HG02938 (cell line): ENCODE measurements at regions not wholly inside any gene's neighbourhood (a gene's known extent, or its start where the extent isn't known, plus 50 kb on each side); places are given as distances from the start of the nearest gene placed in this dataset.
"Not testable (repeated sequence)": the region's sequence is repeated elsewhere in the genome, so short reads cannot be mapped to it uniquely, and the experiment has no call there.

ENCODE experiments used
- ATAC-seq: cut with Tn5 transposase; IDR thresholded peaks from one replicate; pipeline ENCODE4 v1.9.1; 2021; ENCODE audit warnings: mild to moderate bottlenecking, moderate library complexity; ENCODE audit not compliant: unreplicated experiment

DNA sequence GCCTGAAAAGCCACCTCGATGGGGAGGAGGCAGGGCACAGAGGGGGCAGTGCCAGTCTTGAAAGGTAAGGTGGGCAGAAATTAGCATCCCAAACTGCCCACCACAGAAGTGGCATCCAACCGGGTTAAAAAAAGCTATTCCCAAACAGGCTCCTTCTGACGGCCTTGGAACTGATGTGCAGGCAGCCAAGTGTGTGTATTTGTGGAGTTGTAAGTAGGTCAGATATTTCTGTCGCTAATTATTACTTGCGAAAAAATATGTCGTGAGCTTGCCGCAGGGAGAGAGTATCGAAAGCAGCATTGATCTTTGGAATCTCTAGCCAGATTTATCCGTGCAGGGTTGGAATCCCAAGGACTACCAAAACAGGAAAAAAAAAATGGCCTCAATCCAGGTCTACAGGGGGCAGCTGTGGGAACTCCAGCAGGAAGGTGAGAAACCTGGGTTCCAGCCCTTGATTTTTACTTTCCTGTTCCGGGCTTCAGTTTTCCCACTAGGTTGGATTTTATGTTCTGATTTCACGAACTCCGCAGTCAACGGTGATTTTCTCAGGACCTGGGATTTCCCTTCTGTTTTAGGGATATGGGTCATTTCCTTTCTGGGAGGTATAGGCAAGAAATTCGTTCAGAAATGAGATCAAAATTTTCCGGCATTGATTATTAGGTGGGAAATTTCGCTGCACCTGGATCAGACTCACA, 200.8 kb downstream of the RGS3 start:
- ATAC-seq = no peak

- no peak for ATAC-seq
Measured at GRCh38 chr9:113665064-113665463, 201.5 kb downstream of the RGS3 start.

- ATAC-seq = no peak
Measured at GRCh38 chr9:113665756-113666155, 202.2 kb downstream of the RGS3 start.

DNA sequence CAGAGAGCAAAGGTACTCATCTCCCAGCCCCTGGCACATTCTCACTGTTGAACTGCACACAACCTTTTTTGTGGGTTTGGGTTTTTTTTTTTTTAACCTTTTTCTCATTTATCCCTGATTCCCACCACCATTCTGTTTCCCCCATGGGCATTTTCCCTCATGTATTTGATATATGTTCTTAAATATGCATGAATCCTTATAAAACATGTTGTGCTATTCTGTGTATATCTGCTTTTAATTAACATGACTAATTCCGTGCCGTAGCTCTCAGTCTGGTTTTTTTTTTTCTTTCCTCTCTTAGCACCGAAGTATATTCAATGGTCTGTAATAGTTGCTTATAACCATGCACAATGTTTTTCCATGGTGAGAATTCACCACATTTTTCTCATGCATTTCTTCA, 204.5 kb downstream of the RGS3 start:
- ATAC-seq = no peak

- no peak for ATAC-seq
Measured at GRCh38 chr9:113669522-113670115, 206.1 kb downstream of the RGS3 start.

DNA sequence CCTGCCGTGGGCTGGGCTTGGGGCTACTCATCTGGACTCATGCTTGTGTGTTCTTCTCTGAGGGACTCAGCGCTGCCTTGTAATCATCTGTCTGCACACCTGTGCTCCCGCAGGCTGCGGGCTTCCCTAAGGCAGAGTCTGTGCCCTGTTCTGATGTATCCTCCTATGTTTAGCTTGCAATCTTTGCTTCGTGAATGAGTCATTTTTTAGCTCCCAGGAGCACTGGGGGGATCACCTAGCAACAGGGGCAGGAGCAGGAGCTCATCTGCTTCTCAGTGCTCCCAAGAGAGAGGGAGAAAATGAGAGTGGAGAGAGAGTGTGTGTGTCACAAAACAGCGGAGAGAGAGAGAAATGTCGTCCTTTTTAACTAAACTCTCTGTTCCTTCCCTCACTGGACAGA, 202.4 kb upstream of the ZNF618 start:
- no peak for ATAC-seq

DNA sequence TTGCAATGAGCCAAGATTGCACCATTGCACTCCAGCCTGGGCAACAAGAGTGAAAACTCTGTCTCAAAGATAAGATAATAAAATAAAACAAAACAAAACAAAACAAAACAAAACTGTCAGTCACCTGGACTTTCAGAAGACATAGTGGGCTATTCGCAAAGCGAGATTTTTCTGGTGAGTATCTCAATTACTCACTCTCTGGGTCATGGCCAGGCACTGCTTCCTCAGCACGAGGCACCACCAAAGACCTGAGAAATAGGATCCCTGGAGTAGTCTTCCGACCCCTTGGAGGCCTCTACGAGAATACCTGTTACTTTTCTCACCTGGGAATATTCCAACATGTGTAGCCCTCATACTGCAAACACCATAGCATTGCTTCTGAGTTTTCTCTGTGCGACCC, 201.7 kb upstream of the ZNF618 start:
- ATAC-seq = no peak

DNA sequence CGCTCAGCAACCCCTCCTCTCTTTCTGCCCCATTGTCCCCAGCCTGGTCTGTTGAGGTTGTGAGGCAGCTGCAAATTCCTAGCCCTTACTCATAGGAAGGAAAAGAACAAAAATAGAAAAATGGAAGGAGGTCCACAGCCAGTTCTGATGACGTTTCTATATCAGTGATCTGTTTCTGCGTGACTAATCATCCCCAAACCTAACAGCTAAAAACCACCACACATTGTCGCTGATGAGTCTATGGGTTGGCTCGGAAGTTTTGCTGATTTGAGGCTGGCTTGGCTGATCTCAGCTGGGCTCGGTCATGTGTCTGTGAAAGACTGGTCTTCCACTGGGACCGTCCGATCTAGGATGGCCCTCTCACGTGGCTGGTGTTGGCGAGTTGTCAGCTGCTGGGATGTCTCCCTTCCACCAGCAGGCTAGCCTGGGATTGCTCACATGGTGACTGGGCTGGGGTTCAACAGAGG, 200.6 kb upstream of the ZNF618 start:
- ATAC-seq = no peak

DNA sequence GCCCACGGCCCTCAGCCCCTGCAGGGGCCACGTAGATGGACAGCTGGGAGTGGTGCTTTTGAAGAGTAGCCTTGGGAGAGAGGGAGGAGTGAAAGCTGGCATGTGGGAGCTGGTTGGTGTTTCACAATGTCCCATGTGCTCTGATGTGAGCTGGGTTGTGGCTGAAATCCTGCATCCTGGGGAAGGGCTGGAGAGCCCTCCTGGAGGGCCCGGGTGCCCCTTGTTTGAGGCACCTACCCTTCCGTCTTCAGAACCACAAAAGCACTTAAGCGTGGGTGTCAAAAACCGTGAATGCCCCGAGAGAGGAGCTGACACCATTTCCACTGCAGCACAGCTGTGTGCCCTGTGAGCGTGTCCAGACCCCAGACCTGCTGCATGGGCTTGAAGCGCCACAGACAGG, 199.1 kb upstream of the ZNF618 start:
- no peak for ATAC-seq

DNA sequence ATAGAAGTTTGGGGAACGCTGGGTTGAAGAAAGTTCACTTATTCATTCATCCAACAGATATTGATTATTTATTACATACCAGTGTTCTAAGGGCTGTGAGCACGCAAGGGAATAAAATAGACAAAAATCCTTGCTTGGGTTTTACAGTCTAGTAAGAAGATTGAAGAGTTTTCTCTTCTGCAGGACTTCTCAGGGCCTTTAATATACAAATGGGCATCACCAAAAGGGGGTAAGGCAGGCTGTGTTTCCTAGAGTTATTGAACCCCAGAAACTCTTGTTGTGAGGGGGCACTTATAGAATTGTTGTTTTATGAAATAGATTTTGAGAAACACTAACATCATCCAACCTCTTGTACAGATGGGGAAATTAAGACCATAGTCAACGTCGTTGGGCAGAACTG, 198.5 kb upstream of the ZNF618 start:
- ATAC-seq = no peak

- ATAC-seq = no peak
Measured at GRCh38 chr9:113678119-113678858, 197.8 kb upstream of the ZNF618 start.

DNA sequence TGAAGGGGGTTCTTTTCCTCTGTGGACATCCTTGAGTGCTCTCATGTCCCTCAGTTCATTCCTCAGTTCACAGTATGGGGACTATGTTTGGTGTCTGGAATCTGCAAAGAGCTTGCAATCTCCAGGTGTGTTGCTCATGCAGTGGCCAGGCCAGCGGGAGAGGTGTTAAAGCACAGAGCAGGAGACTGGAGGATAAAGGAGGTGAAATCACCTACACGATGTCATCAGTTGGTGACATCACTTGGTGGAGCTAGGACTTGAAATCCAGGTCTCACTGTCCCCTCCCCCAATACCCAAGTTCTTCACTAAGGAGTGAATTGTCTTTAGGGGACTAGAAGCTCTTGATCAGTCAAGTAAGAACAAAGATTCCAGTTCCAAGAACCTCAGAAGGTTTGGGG, 197.3 kb upstream of the ZNF618 start:
- ATAC-seq = no peak

DNA sequence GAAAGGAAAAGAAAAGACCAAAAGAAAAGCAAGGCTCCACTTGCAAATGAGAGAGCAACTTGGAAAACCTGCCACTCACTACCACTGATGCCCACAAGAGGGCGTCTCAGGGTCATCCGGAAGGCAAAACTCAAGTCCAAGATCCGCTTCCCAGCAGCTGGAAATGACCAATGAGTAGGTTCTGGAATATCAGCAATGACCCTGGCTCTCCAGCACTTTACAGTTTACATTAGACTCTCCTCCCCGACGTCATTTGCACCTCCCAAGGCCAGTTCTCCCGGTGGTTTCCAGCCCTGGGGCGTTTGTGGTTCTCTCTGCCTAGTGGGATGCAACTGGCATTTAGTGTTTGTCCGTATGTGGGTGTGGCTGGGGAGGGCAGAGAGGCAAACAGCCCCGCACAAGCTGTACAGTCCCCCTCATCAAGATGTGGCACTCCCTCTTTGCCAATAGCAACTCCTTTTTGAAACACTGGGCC, 193.8 kb upstream of the ZNF618 start:
- no peak for ATAC-seq

- not testable (repeated sequence) for ATAC-seq
Measured at GRCh38 chr9:113685636-113686035, 190.5 kb upstream of the ZNF618 start.

DNA sequence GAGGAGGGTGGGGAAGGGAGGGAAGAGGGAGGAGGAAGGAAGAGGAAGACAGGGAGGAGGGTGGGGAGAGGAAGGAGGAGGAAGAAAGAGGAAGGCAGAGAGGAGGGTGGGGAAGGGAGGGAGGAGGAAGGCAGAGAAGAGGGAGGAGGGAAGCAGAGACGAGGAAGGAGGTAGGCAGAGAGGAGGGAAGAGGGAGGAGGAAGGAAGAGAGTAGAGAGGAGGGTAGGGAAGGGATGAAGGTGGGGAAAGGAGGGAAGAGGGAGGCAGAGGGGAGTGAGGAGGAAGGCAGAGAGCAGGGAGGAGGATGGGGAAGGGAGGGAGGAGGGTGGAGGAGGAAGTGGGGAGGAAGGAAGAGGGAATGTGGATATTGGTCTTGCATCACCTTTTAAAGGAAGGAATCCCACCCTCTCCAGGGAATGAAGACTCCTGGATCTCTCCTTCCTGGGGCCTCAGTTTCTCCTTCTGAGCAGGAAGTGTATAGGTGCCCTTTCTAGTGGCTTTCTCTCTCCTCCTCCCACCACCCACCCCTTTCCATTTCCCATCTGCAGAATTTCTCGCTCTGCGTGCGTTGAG, 188.9 kb upstream of the ZNF618 start:
- no peak for ATAC-seq

DNA sequence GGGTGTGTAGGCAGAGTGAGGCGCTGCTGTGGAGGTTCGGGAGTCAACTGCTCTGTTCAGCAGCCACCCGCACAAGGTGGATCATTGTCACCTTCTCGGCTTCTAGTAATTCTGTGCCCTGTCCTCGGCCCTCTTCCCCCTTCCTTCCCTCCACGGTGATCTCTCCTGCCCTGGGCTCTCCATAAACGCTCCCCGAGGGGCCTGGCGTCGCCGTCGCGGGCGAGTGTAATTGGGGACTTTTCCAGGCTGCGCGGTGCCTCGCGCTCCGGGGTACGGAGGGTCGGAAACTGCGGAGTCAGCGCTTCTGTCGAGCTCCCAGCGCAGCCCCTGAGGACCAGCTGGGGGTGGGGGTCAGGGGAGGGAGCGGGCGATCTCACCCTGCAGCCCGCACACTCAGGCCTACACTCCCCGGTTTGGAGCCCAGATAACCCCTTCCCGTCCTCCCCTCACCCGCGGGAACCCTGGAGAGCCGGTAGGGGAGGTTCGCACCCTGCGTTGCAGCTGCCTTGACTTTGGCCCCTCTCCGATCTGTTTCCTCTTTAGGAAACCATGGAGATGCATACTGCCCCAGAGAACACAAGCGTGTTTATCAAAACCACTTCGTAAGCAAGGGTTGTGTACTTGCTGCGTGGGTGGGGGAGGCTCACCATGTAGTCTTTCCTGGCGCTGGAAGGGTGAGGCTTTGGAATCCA, 188.3 kb upstream of the ZNF618 start:
- ATAC-seq = no peak

DNA sequence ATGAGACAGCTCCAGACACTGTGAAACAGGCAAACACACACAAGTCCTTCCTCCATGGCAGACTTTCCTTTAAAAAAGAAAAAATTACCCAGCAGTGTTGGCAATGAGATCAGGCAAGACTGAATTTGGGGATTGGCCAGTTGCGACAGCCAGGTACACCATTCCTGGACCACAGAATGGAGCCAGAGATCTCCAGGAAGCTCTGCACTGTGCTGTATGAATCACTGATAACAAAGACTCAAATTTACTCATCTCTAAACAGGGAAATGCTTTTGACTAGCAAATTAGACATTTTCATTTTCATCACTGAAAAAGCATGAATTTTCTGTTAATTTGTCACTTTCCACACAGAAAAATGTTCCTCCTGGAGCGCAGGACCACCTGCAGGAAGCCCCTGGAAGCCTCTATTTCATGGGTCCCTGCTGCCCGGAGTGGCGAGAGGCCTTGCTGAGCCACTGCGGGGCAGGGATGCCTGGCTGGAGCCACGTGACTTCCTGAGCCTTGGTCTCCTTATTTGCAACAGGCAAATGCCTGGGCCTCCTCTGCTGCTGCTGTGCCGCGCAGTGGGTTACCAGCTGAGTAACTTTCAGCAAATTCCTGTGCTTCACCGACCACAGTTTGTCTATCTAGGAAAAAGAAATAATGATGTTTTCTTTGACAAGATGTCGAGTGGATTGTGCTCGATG, 185.9 kb upstream of the ZNF618 start:
- no peak for ATAC-seq

- no peak for ATAC-seq
Measured at GRCh38 chr9:113692256-113692655, 183.9 kb upstream of the ZNF618 start.

GRCh38 chr9:113694912-113695311, 181.2 kb upstream of the ZNF618 start:
- no peak for ATAC-seq

DNA sequence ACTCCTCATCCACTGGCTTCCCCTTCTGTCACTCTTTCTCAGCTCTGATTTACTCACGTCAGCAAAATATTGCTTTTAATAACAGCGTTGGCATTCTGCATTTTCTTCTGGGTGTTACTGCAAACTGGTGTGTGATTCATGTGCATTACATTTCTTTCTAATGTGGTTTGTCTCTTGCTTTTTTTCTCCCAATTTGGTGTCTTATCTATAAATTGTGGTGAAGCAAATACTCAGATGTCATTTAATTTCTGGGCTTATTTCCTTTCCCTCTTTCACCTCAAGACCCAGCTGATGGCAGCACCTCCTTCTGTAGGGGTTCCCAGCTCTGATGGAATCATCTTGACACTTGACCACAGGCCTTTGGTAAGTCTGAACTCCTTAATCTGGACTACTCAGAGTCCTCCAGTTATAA, 180.7 kb upstream of the ZNF618 start:
- no peak for ATAC-seq
